ENCODE measurements at regions not wholly inside any gene's neighbourhood (a gene's known extent, or its start where the extent isn't known, plus 50 kb on each side); places are given as distances from the start of the nearest gene placed in this dataset.
"Not testable (repeated sequence)": the region's sequence is repeated elsewhere in the genome, so short reads cannot be mapped to it uniquely, and the experiment has no call there.

- DNase-seq (ENCODE audit: low read depth, low spot score) = no peak
Observed at GRCh38 chr2:8247905-8248622, 433.8 kb upstream of the ID2 start.

GRCh38 chr2:8248623-8248957 is 433.3 kb upstream of the ID2 start:
- DNase-seq (ENCODE audit: low read depth, low spot score) = no peak

GRCh38 chr2:8249141-8249540 is 432.7 kb upstream of the ID2 start:
- no peak for DNase-seq (ENCODE audit: low read depth, low spot score)

DNA sequence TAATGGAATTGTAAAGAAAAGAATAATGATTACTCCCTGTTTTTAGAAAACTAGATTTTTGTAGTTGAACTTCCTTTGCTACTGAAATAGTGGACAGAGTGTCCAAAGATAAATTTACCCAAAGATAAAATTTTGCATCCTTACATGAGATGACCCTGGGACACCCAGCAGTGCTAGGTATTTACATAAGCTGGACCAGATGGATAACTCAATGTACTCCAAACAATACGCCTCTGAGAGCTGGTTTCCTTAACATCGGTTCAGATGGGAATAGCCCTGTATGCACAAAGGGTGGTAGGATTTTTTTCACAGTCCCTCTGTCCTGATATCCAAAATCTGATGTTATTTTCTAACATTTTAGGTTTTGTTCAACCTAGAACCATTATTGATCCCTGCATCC is 432.1 kb upstream of the ID2 start:
- DNase-seq (ENCODE audit: low read depth, low spot score) = no peak

DNA sequence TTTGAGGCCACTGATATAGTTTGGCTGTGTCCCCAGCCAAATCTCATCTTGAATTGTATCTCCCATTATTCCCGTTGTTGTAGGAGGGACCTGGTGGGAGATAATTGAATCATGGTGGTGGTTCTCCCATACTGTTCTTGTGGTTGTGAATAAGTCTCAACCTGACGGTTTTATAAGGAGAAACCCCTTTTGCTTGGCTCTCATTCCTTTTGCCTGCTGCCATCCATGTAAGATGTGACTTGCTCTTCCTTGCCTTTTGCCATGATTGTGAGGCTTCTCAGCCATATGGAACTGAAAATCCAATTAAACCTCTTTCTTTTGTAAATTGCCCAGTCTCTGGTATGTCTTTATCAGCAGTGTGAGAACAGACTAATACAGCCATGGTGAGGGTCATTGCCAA is 431.6 kb upstream of the ID2 start:
- DNase-seq (ENCODE audit: low read depth, low spot score) = not testable (repeated sequence)

GRCh38 chr2:8251291-8251690 is 430.6 kb upstream of the ID2 start:
- no peak for DNase-seq (ENCODE audit: low read depth, low spot score)

GRCh38 chr2:8251856-8252255 is 430.0 kb upstream of the ID2 start:
- DNase-seq (ENCODE audit: low read depth, low spot score) = no peak

DNA sequence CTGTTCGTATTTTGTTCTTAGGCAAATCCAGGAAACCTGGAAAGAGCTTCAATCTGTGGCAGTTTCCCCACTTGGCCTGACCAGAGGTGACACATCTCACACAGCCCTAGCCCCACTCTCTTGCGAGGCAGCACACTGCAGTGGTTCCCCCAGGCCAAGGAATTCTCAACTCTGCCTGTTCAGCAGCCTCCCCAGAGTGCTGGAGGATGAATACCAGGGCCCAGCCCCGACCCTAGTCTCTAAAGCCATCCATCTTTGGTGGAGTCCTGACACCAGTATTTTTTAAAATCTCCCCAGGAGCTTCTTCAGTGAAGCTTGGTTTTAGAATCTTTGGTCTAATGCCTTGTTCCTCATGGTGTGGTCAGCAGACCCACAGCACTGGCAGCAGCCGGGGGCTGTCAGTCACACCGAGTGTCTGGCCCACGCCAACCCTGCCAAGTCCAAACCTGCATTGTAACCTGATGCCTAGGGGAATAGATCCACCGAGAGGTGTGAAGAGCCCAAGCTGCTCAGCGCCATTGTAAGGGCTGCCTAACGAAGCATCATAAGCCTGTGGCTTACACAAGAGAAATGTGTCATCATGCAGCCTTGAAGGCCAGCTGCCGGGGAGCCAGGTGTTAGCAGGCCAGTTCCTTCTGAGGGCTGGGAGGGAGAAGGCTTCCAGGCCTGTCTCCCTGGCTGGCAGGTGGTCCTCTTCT is 428.7 kb upstream of the ID2 start:
- DNase-seq (ENCODE audit: low read depth, low spot score) = no peak

DNA sequence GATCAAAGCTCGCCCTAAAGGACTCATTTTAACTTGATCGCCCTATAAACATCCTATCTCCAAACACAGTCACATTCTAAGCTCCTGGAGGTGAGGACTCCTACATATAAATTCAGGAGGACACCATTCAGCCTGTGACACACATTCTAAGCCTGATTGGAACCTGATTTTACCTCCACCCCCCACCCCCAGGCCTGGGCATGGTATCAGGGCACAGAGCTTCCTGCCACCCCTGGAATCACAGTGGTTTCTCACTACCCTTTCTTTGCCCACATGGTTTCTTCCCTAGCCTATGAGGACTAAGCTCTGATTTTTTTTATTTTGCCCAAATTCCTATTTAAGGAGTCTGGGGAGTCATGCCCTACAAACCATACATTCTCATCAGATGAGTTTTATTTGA is 428.1 kb upstream of the ID2 start:
- DNase-seq (ENCODE audit: low read depth, low spot score) = no peak

GRCh38 chr2:8254214-8254613 is 427.6 kb upstream of the ID2 start:
- not testable (repeated sequence) for DNase-seq (ENCODE audit: low read depth, low spot score)

DNA sequence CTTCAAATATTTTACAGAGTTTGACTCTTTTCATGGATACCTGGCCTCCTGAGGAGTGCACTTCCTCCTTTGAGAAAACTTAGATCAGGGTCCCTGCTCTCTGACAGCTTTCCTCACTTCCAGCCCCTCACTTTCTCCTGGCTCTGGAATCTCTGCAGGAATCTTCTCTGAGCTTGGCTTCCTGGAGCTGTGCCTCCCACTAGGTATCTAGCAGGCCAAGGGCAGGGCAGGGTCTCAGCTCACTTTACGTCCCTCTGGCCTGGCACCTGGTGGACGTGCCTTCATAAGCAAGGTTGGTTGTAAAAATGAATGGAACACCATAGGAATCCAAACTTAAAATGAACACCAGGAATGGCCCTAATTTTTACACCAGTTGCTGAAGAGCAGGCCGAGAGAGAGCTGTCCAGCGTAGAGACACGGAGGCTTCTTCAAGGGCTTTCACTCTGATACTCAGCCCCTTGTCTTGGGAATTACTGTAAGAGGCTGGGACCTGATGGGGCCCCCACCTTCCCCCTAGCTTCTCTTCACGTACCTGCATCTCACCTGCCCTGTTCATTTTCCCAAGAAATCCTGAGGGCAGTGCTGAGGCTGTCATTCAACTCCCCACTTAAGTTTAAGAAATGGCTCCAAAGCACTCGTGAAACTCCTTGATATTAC is 426.9 kb upstream of the ID2 start:
- no peak for DNase-seq (ENCODE audit: low read depth, low spot score)

DNA sequence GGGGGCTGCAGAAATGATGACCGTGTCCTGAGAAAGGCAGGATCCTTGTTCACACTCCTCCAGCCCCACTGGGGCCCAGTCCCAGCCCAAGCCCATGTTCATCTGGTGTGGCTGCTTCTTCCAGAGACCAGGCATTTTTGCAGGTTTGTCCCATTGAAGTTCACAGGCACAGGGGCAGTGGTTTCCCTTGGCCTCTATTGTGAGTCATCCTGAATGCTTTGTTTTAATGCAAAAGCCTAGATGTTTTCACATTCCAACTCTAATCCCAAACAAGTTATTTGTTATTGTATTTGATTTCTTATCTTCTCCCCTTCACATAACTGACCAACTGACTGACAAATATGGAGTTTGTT is 426.4 kb upstream of the ID2 start:
- DNase-seq (ENCODE audit: low read depth, low spot score) = no peak

DNA sequence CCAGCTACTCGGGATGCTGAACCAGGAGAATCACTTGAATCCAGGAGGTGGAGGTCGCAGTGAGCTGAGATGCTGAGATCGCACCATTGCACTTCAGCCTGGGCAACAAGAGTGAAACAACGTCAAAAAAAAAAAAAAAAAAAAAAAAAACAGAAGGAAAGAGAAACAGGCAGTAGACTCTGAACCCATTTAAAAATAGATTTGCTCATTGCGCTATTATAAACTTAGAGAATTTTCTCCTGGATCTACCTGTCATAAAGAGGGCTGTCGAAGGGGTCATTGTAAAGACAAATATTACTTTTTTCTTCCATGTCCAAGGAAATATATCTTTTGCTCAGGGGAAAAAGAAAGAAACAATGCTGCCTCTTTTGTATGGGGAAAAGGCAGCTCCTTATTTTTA is 425.0 kb upstream of the ID2 start:
- no peak for DNase-seq (ENCODE audit: low read depth, low spot score)

DNA sequence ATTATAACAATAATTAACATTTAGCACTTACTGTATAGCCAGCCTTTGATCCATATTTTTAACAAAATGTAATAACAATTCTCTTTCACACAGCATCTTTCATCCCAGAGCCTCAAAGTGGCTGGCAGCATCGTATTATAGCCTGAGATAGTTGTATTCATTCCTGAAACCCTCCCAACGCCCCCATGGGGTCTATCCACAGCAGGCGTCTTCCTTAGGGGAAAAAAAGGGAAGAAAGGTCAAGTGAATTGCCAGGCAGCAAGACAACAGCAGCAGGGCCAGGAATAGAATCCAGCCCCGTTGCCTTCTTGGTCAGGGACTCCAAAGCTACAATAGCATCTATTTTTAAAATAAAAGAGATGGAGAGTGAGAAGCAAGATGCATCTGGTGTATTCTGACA is 424.4 kb upstream of the ID2 start:
- DNase-seq (ENCODE audit: low read depth, low spot score) = no peak

DNA sequence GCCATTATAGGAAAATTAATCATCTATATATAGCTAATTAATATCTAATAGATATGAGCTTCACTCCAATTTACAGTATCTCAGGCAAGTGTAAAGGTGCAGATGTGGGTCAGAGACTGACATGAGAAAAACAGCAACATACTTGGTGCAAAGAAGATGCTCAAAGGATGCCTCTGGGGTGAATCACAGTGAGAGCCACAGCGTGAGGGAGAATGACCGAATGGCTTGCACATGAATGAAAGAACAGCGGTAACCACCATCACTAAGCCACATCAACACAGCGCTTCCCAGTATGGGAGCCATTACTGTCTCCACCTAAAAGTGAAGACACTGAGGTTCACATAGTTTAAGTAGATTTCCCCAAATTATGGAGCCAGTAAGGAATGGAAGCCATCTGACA is 423.4 kb upstream of the ID2 start:
- DNase-seq (ENCODE audit: low read depth, low spot score) = no peak

- DNase-seq (ENCODE audit: low read depth, low spot score) = no peak
Observed at GRCh38 chr2:8259106-8259840, 422.6 kb upstream of the ID2 start.

DNA sequence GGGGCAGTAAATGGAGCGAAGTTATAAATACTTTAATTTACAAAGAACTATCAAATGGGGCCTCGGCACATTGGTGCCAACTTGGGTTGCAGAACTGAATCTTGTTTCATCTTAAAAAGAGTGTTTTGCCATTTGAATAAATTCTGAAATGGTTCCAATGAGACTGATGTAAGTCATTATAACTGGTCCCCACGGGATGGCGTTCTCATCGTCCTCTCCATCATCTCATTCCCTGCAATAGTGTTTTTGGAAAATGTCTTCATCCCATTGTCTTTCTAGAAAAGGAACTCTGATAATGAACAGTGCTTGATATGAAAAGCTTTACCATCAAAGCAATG is 422.0 kb upstream of the ID2 start:
- DNase-seq (ENCODE audit: low read depth, low spot score) = no peak

DNA sequence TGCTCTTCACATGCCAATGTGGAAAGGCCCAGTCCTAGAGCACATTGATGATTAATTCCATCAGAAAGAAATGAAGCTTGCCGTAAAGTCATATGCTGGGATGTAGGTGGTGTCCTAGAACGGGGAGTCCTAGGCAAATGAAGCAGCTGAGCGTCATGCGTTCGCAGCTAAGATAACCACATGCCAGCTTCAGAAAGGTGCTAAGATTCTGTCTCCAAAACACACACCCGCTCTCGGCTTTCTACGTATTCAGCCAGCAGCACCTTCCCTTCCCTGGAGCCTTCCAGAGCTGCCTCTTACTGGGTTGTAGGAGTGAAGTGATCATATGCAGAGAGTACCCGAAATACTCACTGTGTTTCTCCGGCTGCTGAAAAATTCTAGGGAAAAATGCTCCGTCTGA is 421.6 kb upstream of the ID2 start:
- DNase-seq (ENCODE audit: low read depth, low spot score) = no peak

DNA sequence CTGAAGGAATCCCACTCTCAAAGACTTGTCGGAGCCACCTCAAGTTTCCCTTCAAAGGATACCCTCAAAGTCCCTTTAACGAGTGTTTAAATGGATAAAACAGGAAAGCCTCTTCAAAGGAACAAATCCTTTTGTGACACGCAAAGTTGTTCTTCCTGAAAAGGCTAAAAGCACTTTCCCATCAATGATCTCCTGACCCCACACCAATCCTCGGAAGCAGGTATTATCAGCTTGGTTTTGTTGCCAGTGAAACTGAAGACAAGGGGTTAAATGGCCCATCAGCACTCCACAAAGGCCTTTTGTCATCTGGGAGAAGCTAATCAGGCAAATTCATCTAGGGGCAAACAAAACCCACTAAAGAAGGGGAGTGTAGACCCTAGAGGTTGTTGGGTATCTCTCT is 418.0 kb upstream of the ID2 start:
- DNase-seq (ENCODE audit: low read depth, low spot score) = no peak

DNA sequence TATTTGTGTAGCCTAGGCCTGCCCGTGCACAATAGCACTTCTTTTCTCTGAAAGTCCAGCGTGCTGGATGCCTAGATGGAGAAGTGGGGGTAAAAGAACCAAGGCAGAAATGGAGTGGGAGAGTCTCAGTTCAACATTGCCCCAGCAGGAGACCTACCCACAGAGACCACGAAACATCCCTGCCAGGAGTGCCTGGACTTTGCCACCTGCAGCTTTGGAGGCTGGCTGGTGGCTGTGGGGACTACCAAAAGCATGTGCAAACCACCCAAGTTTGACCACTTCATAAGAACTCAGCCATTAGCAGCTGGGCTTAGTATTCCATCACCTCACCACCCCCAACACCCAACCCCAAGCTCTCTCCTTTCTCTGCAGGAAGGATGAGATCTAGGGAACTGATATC is 416.9 kb upstream of the ID2 start:
- no peak for DNase-seq (ENCODE audit: low read depth, low spot score)

GRCh38 chr2:8265476-8266226 is 416.2 kb upstream of the ID2 start:
- DNase-seq (ENCODE audit: low read depth, low spot score) = no peak

GRCh38 chr2:8266563-8266962 is 415.3 kb upstream of the ID2 start:
- no peak for DNase-seq (ENCODE audit: low read depth, low spot score)

Measured in activated naive CD8-positive, alpha-beta T cell treated with anti-CD3 and anti-CD28 coated beads, Interleukin-2, amount 50 U/mL, for 16 hours (primary cell).